DND-41 (cell line): ENCODE measurements at regions not wholly inside any gene's neighbourhood (a gene's known extent, or its start where the extent isn't known, plus 50 kb on each side); places are given as distances from the start of the nearest gene placed in this dataset.

ENCODE experiments used
- CTCF ChIP-seq: IDR thresholded peaks from 2 replicates; pipeline ENCODE4 v1.5.1; 2012; ENCODE audit warnings: borderline replicate concordance, low read length, moderate library complexity, mild to moderate bottlenecking; ENCODE audit not compliant: poor library complexity, severe bottlenecking; ENCODE audit errors: extremely low read depth
- EZH2 ChIP-seq: IDR thresholded peaks from 3 replicates; pipeline ENCODE4 v1.6.1; 2012; ENCODE audit warnings: borderline replicate concordance, low read depth, mild to moderate bottlenecking, moderate library complexity, low read length, inconsistent platforms; ENCODE audit not compliant: severe bottlenecking

GRCh38 chr3:178259703-178260102, 276.5 kb upstream of the KCNMB2 start:
- TF ChIP-seq CTCF (no peak), EZH2 (no peak)
